LNCAP (cell line): ENCODE measurements at regions not wholly inside any gene's neighbourhood (a gene's known extent, or its start where the extent isn't known, plus 50 kb on each side); places are given as distances from the start of the nearest gene placed in this dataset.

Experiments
- CTCF ChIP-seq: fragments of 450-650 bp; IDR thresholded peaks from 2 replicates; pipeline ENCODE4 v1.5.1; 2017; ENCODE audit warnings: mild to moderate bottlenecking

DNA sequence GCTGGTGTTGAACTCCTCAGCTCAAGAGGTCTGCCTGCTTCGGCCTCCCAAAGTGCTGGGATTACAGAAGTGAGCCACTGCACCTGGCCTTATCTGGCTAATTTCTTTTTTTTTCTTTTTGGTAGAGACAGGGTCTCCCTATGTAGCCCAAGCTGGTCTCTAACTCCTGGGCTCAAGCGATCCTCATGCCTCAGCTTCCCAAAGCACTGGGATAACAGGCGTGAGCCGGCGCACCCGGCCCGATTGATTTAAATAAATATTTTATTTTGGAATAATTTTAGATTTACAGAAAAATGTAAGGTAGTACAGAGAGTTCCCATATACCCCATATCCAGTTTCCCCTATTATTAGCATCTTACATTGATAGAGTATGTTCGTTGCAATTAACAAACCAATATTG lies 155.0 kb upstream of the MVB12B start:
- TF ChIP-seq CTCF = no peak

GRCh38 chr9:126173401-126173800 lies 153.2 kb upstream of the MVB12B start:
- TF ChIP-seq CTCF = no peak

DNA sequence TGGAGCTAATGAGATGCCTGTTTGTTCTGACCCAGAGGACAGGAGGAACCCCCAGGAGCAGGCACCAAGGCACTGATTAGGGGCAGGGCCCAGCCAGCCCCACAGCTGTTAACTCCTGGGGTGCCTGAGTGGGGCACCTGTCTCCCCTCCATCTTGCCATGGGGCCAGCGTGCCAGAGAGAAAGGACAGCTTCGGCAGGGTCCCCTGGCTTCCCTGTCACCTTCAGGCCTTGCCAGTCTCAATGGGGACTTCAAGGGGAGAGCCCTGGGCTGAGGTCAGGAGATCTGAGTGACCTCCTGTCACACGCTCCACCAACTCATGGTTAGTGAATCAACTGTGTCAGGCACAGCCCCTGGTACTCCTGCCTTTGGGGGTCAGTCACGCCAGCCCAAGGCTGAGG lies 152.7 kb upstream of the MVB12B start:
- TF ChIP-seq CTCF = no peak

- TF ChIP-seq CTCF = no peak
Measured at GRCh38 chr9:126183266-126183665, 143.4 kb upstream of the MVB12B start.

DNA sequence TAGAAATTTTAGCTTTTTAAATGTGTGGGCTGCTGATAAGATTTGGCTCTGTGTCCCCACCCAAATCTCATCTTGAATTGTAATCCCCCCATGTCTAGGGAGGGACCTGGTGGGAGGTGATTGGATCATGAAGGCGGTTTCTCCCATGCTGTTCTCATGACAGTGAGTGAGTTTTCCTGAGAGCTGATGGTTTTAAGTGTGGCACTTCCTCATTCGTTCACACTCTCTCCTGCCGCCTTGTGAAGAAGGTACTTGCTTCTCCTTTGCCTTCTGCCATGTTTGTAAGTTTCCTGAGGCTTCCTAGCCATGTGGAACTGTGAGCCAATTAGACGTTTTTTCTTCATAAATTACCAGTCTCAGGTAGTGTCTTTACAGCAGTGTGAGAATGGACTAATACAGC lies 127.8 kb upstream of the MVB12B start:
- no peak for TF ChIP-seq CTCF

DNA sequence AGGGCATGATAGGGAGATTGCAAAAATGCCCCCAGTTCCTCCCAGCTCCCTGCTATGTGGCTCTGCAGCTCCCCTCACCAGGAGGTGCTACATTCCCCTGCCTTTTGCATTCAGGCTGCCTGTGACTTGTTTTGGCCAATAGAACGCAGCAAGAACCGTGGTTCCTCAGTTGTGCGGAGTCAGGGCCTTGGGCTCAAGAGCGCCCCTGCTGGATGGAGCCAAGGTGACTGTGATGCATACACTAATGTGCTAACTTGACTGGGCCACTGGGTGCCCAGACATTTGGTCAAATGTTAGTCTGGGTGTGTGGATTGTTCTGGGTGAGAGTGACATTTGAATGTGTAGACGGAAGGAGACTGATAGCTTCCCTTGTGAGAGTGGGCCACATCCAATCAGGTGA lies 123.3 kb upstream of the MVB12B start:
- peak; percentile 22; the same call in 1 of the 2 replicates for TF ChIP-seq CTCF

GRCh38 chr9:126204197-126204596 lies 122.4 kb upstream of the MVB12B start:
- TF ChIP-seq CTCF = no peak

- TF ChIP-seq CTCF = no peak
Measured at GRCh38 chr9:126204708-126205225, 121.9 kb upstream of the MVB12B start.
